Loucy (cell line): ENCODE measurements at regions not wholly inside any gene's neighbourhood (a gene's known extent, or its start where the extent isn't known, plus 50 kb on each side); places are given as distances from the start of the nearest gene placed in this dataset.

Experiments
- CTCF ChIP-seq: fragments of 200-600 bp; sonication (generic); conservative IDR thresholded peaks from 2 replicates; pipeline ENCODE4 v1.5.1; 2014; ENCODE audit warnings: mild to moderate bottlenecking, antibody characterized with exemption, low read length
- EZH2phosphoT487 ChIP-seq: fragments of 200-600 bp; IDR thresholded peaks from 2 replicates; pipeline ENCODE4 v1.6.1; 2018; ENCODE audit warnings: antibody characterized with exemption, mild to moderate bottlenecking, moderate library complexity, borderline replicate concordance

GRCh38 chr6:145028144-145028818, 707.0 kb downstream of the EPM2A start:
- TF ChIP-seq CTCF (peak; percentile 87), EZH2phosphoT487 (no peak)
